ENCODE measurements at regions not wholly inside any gene's neighbourhood (a gene's known extent, or its start where the extent isn't known, plus 50 kb on each side); places are given as distances from the start of the nearest gene placed in this dataset.

GRCh38 chr20:56708991-56709390, 79.9 kb downstream of the TFAP2C start:
- no peak for TF ChIP-seq CTCF (IDR thresholded peaks at IDR 0.05)
- TF ChIP-seq EP300 (IDR thresholded peaks at IDR 0.05), result no peak
- TF ChIP-seq POLR2AphosphoS5 (IDR thresholded peaks at IDR 0.05), result no peak

Measured in suprapubic skin (tissue), 4 donors.